Large intestine (tissue), 3 donors: ENCODE measurements at regions not wholly inside any gene's neighbourhood (a gene's known extent, or its start where the extent isn't known, plus 50 kb on each side); places are given as distances from the start of the nearest gene placed in this dataset.
"Not testable (repeated sequence)": the region's sequence is repeated elsewhere in the genome, so short reads cannot be mapped to it uniquely, and the experiment has no call there.

Source experiments
- DNase-seq, 2 donors: peaks; one replicate each; pipeline versions ENCODE4 v3.0.0 to v3.0.0-alpha.2; 2013
- H3K27ac ChIP-seq: one replicate; pipeline ENCODE4 v1.5.1; 2013; ENCODE audit warnings: low read length
- H3K27me3 ChIP-seq: 2 replicates; pipeline ENCODE4 v1.6.1; 2013; ENCODE audit warnings: low read length; ENCODE audit not compliant: control insufficient read depth, insufficient read depth
- H3K36me3 ChIP-seq: 2 replicates; pipeline ENCODE4 v1.6.1; 2013; ENCODE audit warnings: low read length; ENCODE audit not compliant: control insufficient read depth, insufficient read depth
- H3K4me1 ChIP-seq: one replicate; pipeline ENCODE4 v1.6.1; 2013; ENCODE audit warnings: low read length; ENCODE audit not compliant: control insufficient read depth, insufficient read depth
- H3K4me3 ChIP-seq: one replicate; pipeline ENCODE4 v1.5.1; 2013; ENCODE audit warnings: low read length
- H3K9me3 ChIP-seq: one replicate; pipeline ENCODE4 v1.6.1; 2013; ENCODE audit warnings: mild to moderate bottlenecking, low read depth, low read length, moderate library complexity; ENCODE audit not compliant: control insufficient read depth
- WGBS: methylation state at CpG from one replicate; pipeline ENCODE4 v1.1.5; 2013; ENCODE audit warnings: low lambda C conversion rate; ENCODE audit not compliant: insufficient coverage; 5-methylcytosine and 5-hydroxymethylcytosine counted together

DNA sequence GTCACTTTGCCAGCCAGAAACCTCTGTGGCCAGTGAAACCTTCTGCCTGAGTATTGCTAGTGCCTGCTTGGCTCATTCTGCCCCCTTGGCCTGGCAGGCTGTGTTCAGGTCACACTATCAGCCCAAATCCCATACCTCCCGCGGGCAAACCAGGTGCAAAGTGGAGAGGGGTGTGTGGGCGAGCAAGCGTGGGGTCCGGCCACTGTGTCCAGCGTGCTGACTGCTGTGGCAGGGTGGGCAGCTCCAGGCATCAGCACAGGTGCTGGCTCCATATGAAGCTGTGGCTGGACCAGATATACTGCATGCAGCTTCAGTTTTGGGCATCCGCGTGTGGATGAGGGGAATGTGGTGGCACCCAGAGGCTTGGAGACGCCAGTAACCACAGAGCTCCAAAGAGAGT lies 576.5 kb upstream of the EDIL3 start:
- H3K27me3 ChIP-seq = no peaks in the 10 kb centered on the region
- H3K4me3 ChIP-seq = no peak overlapping the region
- no CpG with 5 or more reads among the region's 9 CpGs for WGBS
- no peaks in the 10 kb centered on the region for H3K9me3 ChIP-seq
- no peak for DNase-seq
- no peak overlapping the region for H3K27ac ChIP-seq
- H3K36me3 ChIP-seq = no peaks in the 10 kb centered on the region
- no peaks in the 10 kb centered on the region for H3K4me1 ChIP-seq

DNA sequence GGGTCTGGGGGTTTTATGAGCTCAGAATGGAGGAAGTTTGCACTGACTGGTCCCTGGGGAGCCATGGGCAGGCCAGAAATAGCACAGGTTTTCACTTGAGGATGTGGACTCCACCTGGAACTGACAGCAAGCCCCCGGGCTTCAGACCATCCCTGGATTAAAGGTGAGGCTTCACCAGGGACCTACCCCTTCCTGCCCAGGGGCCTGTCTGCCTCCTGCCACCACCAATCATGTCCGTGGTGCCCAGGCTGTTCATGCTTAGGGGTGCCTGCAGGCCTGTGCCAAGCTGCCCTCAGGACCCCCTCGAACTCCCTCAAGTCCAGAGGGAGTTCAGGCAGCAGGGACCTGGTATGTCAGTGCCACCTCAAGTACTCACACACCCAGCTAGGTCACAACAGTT lies 577.2 kb upstream of the EDIL3 start:
- Histone ChIP-seq H3K27me3 (no peaks in the 10 kb centered on the region), H3K9me3 (no peaks in the 10 kb centered on the region), H3K36me3 (no peaks in the 10 kb centered on the region), H3K4me3 (no peak overlapping the region), H3K4me1 (no peaks in the 10 kb centered on the region), H3K27ac (no peak overlapping the region)
- no peak for DNase-seq
- WGBS = no CpG with 5 or more reads among the region's 3 CpGs

DNA sequence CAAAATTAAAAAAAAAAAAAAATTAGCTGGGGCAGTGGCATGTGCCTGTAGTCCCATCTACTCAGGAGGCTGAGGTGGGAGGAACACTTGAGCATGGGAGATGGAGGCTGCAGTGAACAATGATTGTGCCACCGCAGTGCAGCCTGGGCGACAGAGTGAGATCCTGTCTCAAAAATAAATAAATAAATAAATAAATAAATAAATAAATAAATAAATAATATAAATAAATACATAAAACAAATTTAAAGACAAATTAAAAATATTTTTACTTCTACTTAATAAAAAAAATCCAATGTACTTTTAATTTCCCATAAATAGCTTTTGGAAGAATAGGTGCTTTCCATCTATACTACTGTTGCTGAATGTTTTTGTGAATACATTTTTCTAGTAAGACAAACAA lies 598.4 kb upstream of the EDIL3 start:
- Histone ChIP-seq H3K27me3 (no peaks in the 10 kb centered on the region), H3K4me1 (no peaks in the 10 kb centered on the region), H3K27ac (no peak overlapping the region), H3K4me3 (no peak overlapping the region), H3K36me3 (no peaks in the 10 kb centered on the region), H3K9me3 (no peaks in the 10 kb centered on the region)
- 100% methylated on average over 2 of the region's 2 CpGs for WGBS
- no peak for DNase-seq

DNA sequence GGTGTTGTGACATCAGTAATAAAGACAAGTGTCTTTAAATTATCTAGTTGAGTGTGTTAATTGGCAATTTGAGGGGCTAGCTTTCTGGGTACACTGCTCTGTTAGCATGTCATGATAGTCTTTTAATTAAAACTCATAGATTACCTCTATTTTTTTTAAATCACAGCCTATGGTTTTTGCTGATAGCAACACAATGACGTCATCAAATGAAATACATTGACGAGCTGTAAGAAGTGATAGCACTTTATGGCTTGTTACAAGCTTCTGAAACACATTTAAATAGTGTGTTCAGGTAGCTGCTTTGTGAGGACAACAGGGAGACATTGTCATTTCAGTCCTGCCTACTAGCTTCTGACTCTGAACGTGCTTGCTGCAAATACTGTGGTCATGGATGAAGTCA lies 600.5 kb upstream of the EDIL3 start:
- Histone ChIP-seq H3K27ac (no peak overlapping the region), H3K27me3 (no peaks in the 10 kb centered on the region), H3K9me3 (no peaks in the 10 kb centered on the region), H3K4me3 (no peak overlapping the region), H3K4me1 (no peaks in the 10 kb centered on the region), H3K36me3 (no peaks in the 10 kb centered on the region)
- DNase-seq = no peak
- WGBS = 71% methylated on average over 3 of the region's 3 CpGs

DNA sequence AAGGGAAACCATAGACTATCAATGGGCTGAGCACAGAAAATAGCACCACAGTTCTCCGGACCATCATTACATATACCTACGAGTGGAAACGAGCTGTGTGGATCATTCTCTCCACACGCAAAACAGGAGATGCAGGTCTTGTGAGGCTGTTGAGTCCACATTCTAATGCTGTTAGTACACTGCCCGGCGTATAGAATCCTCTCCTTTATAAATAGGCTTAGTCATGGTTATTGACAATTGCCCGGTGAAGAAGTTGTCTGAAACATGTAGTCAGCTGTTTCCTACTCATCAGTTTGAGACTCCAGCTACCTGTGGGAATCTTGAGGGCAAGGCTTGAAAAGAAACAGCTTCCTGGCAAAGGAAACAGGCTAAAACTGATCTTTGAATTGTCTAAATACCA lies 602.0 kb upstream of the EDIL3 start:
- WGBS = no CpG with 5 or more reads among the region's 7 CpGs
- H3K36me3 ChIP-seq = no peaks in the 10 kb centered on the region
- H3K27ac ChIP-seq = no peak overlapping the region

DNA sequence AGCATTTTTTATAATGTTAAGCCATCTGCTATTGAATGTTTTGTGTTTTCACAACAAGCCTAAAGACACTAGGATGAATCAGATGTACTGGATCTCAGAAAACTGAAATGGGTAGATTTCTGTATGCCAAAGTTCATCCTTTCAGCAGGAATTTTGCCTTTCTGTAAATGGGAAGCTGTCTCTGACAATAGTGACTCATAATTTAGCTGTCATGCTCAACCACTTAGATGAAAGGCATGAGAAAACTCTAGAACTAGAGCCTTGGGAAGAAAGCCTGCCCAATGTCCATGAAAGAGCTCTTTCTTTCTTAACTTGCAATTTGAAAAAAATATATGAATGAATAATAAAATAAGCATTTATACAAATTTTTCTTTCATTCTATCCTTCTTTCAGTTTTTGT lies 616.0 kb upstream of the EDIL3 start:
- H3K27ac ChIP-seq = no peak overlapping the region
- no peak overlapping the region for H3K4me3 ChIP-seq
- H3K36me3 ChIP-seq = no peaks in the 10 kb centered on the region
- DNase-seq = no peak
- H3K9me3 ChIP-seq = no peaks in the 10 kb centered on the region
- no peaks in the 10 kb centered on the region for H3K27me3 ChIP-seq
- H3K4me1 ChIP-seq = no peaks in the 10 kb centered on the region

More for the DNA sequence above, 602.0 kb upstream of the EDIL3 start:
- H3K27me3 ChIP-seq = no peaks in the 10 kb centered on the region
- no peaks in the 10 kb centered on the region for H3K4me1 ChIP-seq
- no peak for DNase-seq
- no peak overlapping the region for H3K4me3 ChIP-seq
- no peaks in the 10 kb centered on the region for H3K9me3 ChIP-seq

DNA sequence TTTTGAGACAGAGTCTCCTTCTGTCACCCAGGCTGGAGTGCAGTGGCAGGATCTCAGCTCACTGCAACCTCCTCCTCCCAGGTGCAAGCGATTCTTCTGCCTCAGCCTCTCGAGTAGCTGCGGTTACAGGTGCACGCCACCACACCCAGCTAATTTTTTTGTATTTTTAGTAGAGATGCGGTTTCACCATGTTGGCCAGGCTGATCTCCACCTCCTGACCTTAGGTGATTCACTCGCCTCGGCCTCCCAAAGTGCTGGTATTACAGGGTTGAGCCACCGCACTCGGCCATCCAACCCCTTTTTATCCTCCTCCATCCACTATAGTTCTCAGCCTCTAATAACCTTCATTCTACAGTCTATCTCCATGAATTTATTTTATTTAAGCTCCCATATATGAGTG lies 617.3 kb upstream of the EDIL3 start:
- not testable (repeated sequence) for H3K4me1 ChIP-seq, DNase-seq, H3K36me3 ChIP-seq, H3K27me3 ChIP-seq, H3K4me3 ChIP-seq, H3K27ac ChIP-seq, H3K9me3 ChIP-seq
- 93% methylated on average over 2 of the region's 9 CpGs for WGBS

DNA sequence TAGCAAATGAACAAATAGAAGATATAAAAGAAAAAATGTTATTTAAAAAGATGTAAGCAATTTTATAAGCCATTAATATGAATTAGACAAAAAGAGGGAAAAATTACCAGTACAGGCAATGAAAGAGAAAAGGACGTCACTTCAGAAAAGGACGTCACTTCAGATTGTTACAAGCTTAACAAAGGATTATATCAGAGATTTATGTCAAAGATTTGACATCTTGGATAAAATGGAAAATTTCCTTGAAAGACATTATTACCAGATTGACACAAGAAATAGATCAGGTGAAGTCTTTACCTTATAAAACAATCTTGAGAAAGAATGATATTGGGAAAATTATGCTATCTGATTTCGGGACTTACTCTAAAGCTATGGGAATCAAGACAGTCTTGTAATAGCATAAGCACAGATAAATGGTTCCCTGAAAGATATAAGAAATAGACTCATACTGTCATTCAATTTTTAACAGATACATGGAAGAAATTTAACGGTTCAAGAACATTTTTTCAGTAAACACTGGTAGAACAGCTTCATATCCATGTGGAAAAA lies 625.4 kb upstream of the EDIL3 start:
- H3K4me1 ChIP-seq = no peaks in the 10 kb centered on the region
- no peaks in the 10 kb centered on the region for H3K36me3 ChIP-seq
- 88% methylated on average over 4 of the region's 4 CpGs for WGBS
- no peak overlapping the region for H3K4me3 ChIP-seq
- no peak overlapping the region for H3K27ac ChIP-seq
- H3K27me3 ChIP-seq = no peaks in the 10 kb centered on the region
- no peaks in the 10 kb centered on the region for H3K9me3 ChIP-seq
- DNase-seq = no peak

DNA sequence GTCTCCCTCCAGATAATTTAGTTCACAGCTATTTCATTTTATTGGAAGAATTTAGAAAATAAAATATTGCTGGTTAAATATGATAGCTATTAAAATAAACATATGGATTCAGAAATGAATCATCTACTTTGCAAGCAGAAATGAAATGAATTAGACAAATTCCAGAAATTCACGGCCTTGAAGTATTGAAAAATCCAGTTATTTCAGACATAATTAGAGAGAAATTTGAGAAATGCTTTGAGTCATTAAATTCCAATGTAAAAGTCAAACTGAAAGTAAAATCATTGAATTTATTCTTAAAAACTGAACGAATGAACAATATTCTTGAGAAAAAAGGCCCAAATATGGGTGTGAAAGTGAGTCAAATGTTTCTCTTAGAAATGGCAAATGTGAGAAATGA lies 632.6 kb upstream of the EDIL3 start:
- no peak for DNase-seq
- no peaks in the 10 kb centered on the region for H3K36me3 ChIP-seq
- H3K4me1 ChIP-seq = no peaks in the 10 kb centered on the region
- no peak overlapping the region for H3K27ac ChIP-seq
- WGBS = 83% methylated on average over 1 of the region's 2 CpGs
- H3K27me3 ChIP-seq = no peaks in the 10 kb centered on the region
- H3K9me3 ChIP-seq = no peaks in the 10 kb centered on the region
- H3K4me3 ChIP-seq = no peak overlapping the region

DNA sequence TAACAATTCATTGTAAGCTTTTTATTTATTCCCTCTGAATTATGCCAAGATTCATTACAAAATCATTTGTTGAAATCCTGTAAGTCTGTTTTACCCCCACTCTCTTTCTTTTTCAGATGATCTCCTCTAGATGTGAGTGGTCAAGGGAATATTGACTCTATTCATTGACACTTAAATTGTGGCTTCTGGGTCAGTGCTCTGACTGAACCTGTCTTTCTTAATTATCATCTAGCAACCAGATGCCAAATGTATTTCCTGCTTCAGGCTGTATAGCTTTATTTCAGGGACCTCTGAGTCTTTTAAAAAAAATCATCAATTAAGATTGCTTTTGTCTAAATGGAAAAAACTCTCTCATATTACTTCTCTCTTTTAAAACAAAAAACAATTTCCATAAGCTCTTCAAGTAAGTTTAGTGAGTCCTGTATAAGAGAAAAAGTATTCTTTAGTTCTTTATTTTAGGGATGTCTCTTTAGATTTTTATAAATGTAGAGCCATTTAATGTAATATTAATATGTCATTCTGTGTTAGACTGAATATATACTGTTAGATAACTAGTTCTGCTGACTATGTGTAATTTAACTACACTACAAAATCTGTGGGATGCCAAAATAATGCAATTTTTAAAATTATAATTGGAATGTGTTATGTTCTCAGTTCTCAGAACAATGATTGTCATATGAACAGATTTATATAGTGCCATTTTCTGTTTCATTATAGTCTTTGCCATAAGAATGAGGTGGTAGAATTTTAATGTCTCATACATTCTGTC lies 645.8 kb upstream of the EDIL3 start:
- Histone ChIP-seq H3K27ac (no peak overlapping the region), H3K9me3 (no peaks in the 10 kb centered on the region), H3K27me3 (no peaks in the 10 kb centered on the region), H3K36me3 (no peaks in the 10 kb centered on the region), H3K4me1 (no peaks in the 10 kb centered on the region), H3K4me3 (no peak overlapping the region)
- no peak for DNase-seq

DNA sequence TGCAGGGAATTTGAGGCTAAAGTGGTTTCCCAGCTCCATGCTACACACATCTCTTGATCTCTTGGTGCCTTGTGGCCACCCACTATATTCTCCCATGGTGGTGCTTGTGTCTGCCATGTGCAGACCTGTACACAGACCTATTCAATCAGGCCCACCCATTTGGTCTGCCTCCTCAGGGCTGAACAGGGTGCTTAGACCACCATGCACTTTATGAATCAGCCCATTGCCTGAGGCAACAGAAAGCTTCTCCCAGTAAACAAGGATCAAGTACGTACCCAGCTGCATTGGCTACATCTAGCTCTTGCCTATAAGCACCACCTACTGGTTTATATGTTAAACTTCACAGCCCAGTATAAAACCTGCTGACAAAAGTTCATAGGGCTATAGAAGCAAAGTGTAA lies 664.3 kb upstream of the EDIL3 start:
- Histone ChIP-seq H3K4me1 (no peaks in the 10 kb centered on the region), H3K9me3 (no peaks in the 10 kb centered on the region), H3K4me3 (no peak overlapping the region), H3K27ac (no peak overlapping the region), H3K27me3 (no peaks in the 10 kb centered on the region), H3K36me3 (no peaks in the 10 kb centered on the region)
- peak in 1 of 2 donors; percentile 3 for DNase-seq
- no CpG with 5 or more reads among the region's 1 CpG for WGBS
